H9 (cell line): ENCODE measurements at regions not wholly inside any gene's neighbourhood (a gene's known extent, or its start where the extent isn't known, plus 50 kb on each side); places are given as distances from the start of the nearest gene placed in this dataset.
"Not testable (repeated sequence)": the region's sequence is repeated elsewhere in the genome, so short reads cannot be mapped to it uniquely, and the experiment has no call there.

Source experiments
- DNase-seq: peaks from one replicate; pipeline ENCODE4 v3.0.0-alpha.2; 2017
- H2AFZ ChIP-seq: one replicate; pipeline ENCODE4 v1.6.1; 2013; ENCODE audit warnings: mild to moderate bottlenecking, low read length, control low read depth, moderate library complexity
- H2AK5ac ChIP-seq: 2 replicates; pipeline ENCODE4 v1.6.1; 2013; ENCODE audit warnings: low read length, control low read depth, mixed read lengths; ENCODE audit not compliant: insufficient read length
- H2BK120ac ChIP-seq: one replicate; pipeline ENCODE4 v1.6.1; 2013; ENCODE audit warnings: low read depth, mild to moderate bottlenecking, low read length, control low read depth, inconsistent platforms; ENCODE audit not compliant: poor library complexity, severe bottlenecking
- H2BK12ac ChIP-seq: 2 replicates; pipeline ENCODE4 v1.6.1; 2013; ENCODE audit warnings: low read length, control low read depth, mixed read lengths, low read depth; ENCODE audit not compliant: insufficient read length
- H2BK15ac ChIP-seq: 2 replicates; pipeline ENCODE4 v1.6.1; 2013; ENCODE audit warnings: low read depth, low read length, control low read depth
- H2BK20ac ChIP-seq: one replicate; pipeline ENCODE4 v1.6.1; 2013; ENCODE audit warnings: low read depth, mild to moderate bottlenecking, low read length, control low read depth, inconsistent platforms; ENCODE audit not compliant: poor library complexity, severe bottlenecking
- H2BK5ac ChIP-seq: 2 replicates; pipeline ENCODE4 v1.6.1; 2013; ENCODE audit warnings: low read length, control low read depth, mixed read lengths; ENCODE audit not compliant: insufficient read length
- H3K14ac ChIP-seq: 2 replicates; pipeline ENCODE4 v1.6.1; 2013; ENCODE audit warnings: low read length, control low read depth; ENCODE audit not compliant: insufficient read depth
- H3K18ac ChIP-seq: 2 replicates; pipeline ENCODE4 v1.6.1; 2013; ENCODE audit warnings: low read depth, mild to moderate bottlenecking, mixed read lengths, low read length, control low read depth; ENCODE audit not compliant: insufficient read length
- H3K23ac ChIP-seq: 2 replicates; pipeline ENCODE4 v1.6.1; 2013; ENCODE audit warnings: low read length, control low read depth, mixed read lengths, low read depth; ENCODE audit not compliant: insufficient read length
- H3K23me2 ChIP-seq: 2 replicates; pipeline ENCODE4 v1.6.1; 2013; ENCODE audit warnings: low read depth, mild to moderate bottlenecking, mixed read lengths, low read length, control low read depth; ENCODE audit not compliant: insufficient read length, poor library complexity, severe bottlenecking
- H3K27ac ChIP-seq: 2 replicates; pipeline ENCODE4 v1.5.1; 2013; ENCODE audit warnings: low read length, control low read depth, mixed read lengths, low read depth; ENCODE audit not compliant: insufficient read length
- H3K27me3 ChIP-seq: 2 replicates; pipeline ENCODE4 v1.6.1; 2013; ENCODE audit warnings: low read length, control low read depth, inconsistent platforms; ENCODE audit not compliant: insufficient read depth
- H3K4ac ChIP-seq: 2 replicates; pipeline ENCODE4 v1.6.1; 2013; ENCODE audit warnings: low read depth, mild to moderate bottlenecking, control low read depth, inconsistent platforms, low read length, moderate library complexity
- H3K4me1 ChIP-seq: 2 replicates; pipeline ENCODE4 v1.6.1; 2013; ENCODE audit warnings: low read length, control low read depth, inconsistent platforms; ENCODE audit not compliant: insufficient read depth
- H3K4me2 ChIP-seq: 2 replicates; pipeline ENCODE4 v1.6.1; 2013; ENCODE audit warnings: low read length, control low read depth, mixed read lengths; ENCODE audit not compliant: insufficient read length, insufficient read depth
- H3K56ac ChIP-seq: 2 replicates; pipeline ENCODE4 v1.6.1; 2013; ENCODE audit warnings: low read depth, mild to moderate bottlenecking, mixed read lengths, low read length, control low read depth; ENCODE audit not compliant: insufficient read length
- H3K79me1 ChIP-seq: 2 replicates; pipeline ENCODE4 v1.6.1; 2013; ENCODE audit warnings: low read depth, mild to moderate bottlenecking, moderate library complexity, low read length, control low read depth, inconsistent platforms; ENCODE audit not compliant: insufficient read depth, poor library complexity, severe bottlenecking
- H3K79me2 ChIP-seq: 2 replicates; pipeline ENCODE4 v1.6.1; 2013; ENCODE audit warnings: low read length, control low read depth, inconsistent platforms; ENCODE audit not compliant: insufficient read depth
- H3K9ac ChIP-seq: 2 replicates; pipeline ENCODE4 v1.6.1; 2013; ENCODE audit warnings: low read length, control low read depth, mixed read lengths; ENCODE audit not compliant: insufficient read length; ENCODE audit errors: extremely low read depth
- H3K9me3 ChIP-seq: one replicate; pipeline ENCODE4 v1.6.1; 2013; ENCODE audit warnings: low read depth, low read length, inconsistent platforms; ENCODE audit not compliant: control insufficient read depth
- H3T11ph ChIP-seq: one replicate; pipeline ENCODE4 v1.6.1; 2013; ENCODE audit warnings: mild to moderate bottlenecking, low read length, control low read depth, inconsistent platforms
- H4K20me1 ChIP-seq: one replicate; pipeline ENCODE4 v1.6.1; 2013; ENCODE audit not compliant: control insufficient read depth, insufficient read length, insufficient read depth
- H4K5ac ChIP-seq: 2 replicates; pipeline ENCODE4 v1.6.1; 2013; ENCODE audit warnings: low read depth, mild to moderate bottlenecking, mixed read lengths, low read length, control low read depth; ENCODE audit not compliant: insufficient read length
- H4K8ac ChIP-seq: replicated peaks from 2 replicates; pipeline ENCODE4 v1.6.1; 2013; ENCODE audit warnings: low read length, control low read depth, mixed read lengths, low read depth; ENCODE audit not compliant: insufficient read length
- H4K91ac ChIP-seq: 2 replicates; pipeline ENCODE4 v1.6.1; 2013; ENCODE audit warnings: low read depth, mild to moderate bottlenecking, moderate library complexity, mixed read lengths, low read length, control low read depth; ENCODE audit not compliant: insufficient read length
- H3K27ac Mint-ChIP-seq, 3 experiments: 2 replicates in 2 of 3; 3 replicates in 1 of 3; pipeline ENCODE4 v1.8.0; 2020 to 2021; ENCODE audit warnings: mixed read lengths in 3 of 3, mild to moderate bottlenecking in 1 of 3, moderate library complexity in 1 of 3
- H3K27me3 Mint-ChIP-seq: 2 replicates; pipeline ENCODE4 v1.8.0; 2021; ENCODE audit warnings: low read depth, mild to moderate bottlenecking, moderate library complexity, mixed read lengths
- H3K36me3 Mint-ChIP-seq, 3 experiments: 2 replicates in 2 of 3; 3 replicates in 1 of 3; pipeline ENCODE4 v1.8.0; 2020 to 2021; ENCODE audit warnings: low read depth in 3 of 3, mixed read lengths in 3 of 3; ENCODE audit not compliant: insufficient read depth in 1 of 3
- H3K4me1 Mint-ChIP-seq, 2 experiments: 2 replicates each; pipeline ENCODE4 v1.8.0; 2020; ENCODE audit warnings: mixed read lengths in 2 of 2
- H3K4me3 Mint-ChIP-seq, 2 experiments: 2 replicates in 1 of 2; 3 replicates in 1 of 2; pipeline ENCODE4 v1.8.0; 2020 to 2021; ENCODE audit warnings: mild to moderate bottlenecking in 2 of 2, mixed read lengths in 2 of 2, moderate library complexity in 1 of 2
- H3K9me3 Mint-ChIP-seq, 2 experiments: 2 replicates in 1 of 2; 3 replicates in 1 of 2; pipeline ENCODE4 v1.8.0; 2020; ENCODE audit warnings: mild to moderate bottlenecking in 2 of 2, mixed read lengths in 2 of 2, moderate library complexity in 1 of 2
- WGBS: extraction: QIAGEN DNeasy Blood & Tissue Kit; methylation state at CpG from one replicate; pipeline ENCODE4 v1.1.7; 2013; ENCODE audit warnings: missing lambda C conversion rate, low lambda C conversion rate, mixed read lengths; ENCODE audit not compliant: insufficient read length; ENCODE audit errors: extremely low coverage; 5-methylcytosine and 5-hydroxymethylcytosine counted together

DNA sequence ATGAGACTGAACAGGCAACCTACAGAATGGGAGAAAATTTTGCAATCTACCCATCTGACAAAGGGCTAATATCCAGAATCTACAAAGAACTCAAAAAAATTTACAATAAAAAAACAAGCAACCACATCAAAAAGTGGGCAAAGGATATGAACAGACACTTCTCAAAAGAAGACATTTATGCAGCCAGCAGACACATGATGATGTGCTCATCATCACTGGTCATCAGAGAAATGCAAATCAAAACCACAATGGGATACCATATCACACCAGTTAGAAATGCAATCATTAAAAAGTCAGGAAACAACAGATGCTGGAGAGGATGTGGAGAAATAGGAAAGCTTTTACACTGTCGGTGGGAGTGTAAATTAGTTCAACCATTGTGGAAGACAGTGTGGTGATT lies 51.7 kb upstream of the PAXBP1 start:
- not testable (repeated sequence) for H2AK5ac ChIP-seq, H3K4me2 ChIP-seq, H2AFZ ChIP-seq, H3K27me3 ChIP-seq, H3K36me3 Mint-ChIP-seq, H2BK5ac ChIP-seq, H3T11ph ChIP-seq, H4K20me1 ChIP-seq, H3K4me1 ChIP-seq, H3K9me3 ChIP-seq, DNase-seq, H3K4ac ChIP-seq, H3K79me1 ChIP-seq, H3K79me2 ChIP-seq, H2BK12ac ChIP-seq, H3K23ac ChIP-seq, H3K23me2 ChIP-seq, H3K27ac ChIP-seq, H3K9ac ChIP-seq, H3K14ac ChIP-seq, H3K27me3 Mint-ChIP-seq, H2BK20ac ChIP-seq, H2BK15ac ChIP-seq, H4K8ac ChIP-seq, H3K9me3 Mint-ChIP-seq, H3K27ac Mint-ChIP-seq, H2BK120ac ChIP-seq, H4K5ac ChIP-seq, H3K56ac ChIP-seq, H3K18ac ChIP-seq, H4K91ac ChIP-seq, H3K4me3 Mint-ChIP-seq, H3K4me1 Mint-ChIP-seq
- WGBS = no CpG with 5 or more reads among the region's 1 CpG
